GM18517 (cell line): ENCODE measurements at regions not wholly inside any gene's neighbourhood (a gene's known extent, or its start where the extent isn't known, plus 50 kb on each side); places are given as distances from the start of the nearest gene placed in this dataset.
A peak's percentile ranks its signal among the peaks of the same experiment; 100 is the strongest.
"Not testable (repeated sequence)": the region's sequence is repeated elsewhere in the genome, so short reads cannot be mapped to it uniquely, and the experiment has no call there.

Experiments used
- ATAC-seq: cut with Tn5 transposase; IDR thresholded peaks from one replicate; pipeline ENCODE4 v1.9.1; 2021; ENCODE audit warnings: mild to moderate bottlenecking, moderate library complexity; ENCODE audit not compliant: unreplicated experiment

- not testable (repeated sequence) for ATAC-seq
Observed at GRCh38 chr2:236489083-236489482, 80.5 kb upstream of the ACKR3 start.

- no peak for ATAC-seq
Observed at GRCh38 chr2:236489895-236490404, 79.7 kb upstream of the ACKR3 start.

GRCh38 chr2:236496340-236496739 is 73.3 kb upstream of the ACKR3 start:
- no peak for ATAC-seq

- ATAC-seq, result no peak
Observed at GRCh38 chr2:236498369-236498768, 71.3 kb upstream of the ACKR3 start.

GRCh38 chr2:236499691-236500578 is 69.7 kb upstream of the ACKR3 start:
- no peak for ATAC-seq

- ATAC-seq, result no peak
Observed at GRCh38 chr2:236501026-236501425, 68.6 kb upstream of the ACKR3 start.

- no peak for ATAC-seq
Observed at GRCh38 chr2:236501531-236501930, 68.1 kb upstream of the ACKR3 start.

GRCh38 chr2:236503100-236503499 is 66.5 kb upstream of the ACKR3 start:
- ATAC-seq, result no peak

- no peak for ATAC-seq
Observed at GRCh38 chr2:236503583-236503982, 66.0 kb upstream of the ACKR3 start.

GRCh38 chr2:236505041-236505440 is 64.6 kb upstream of the ACKR3 start:
- no peak for ATAC-seq

- no peak for ATAC-seq
Observed at GRCh38 chr2:236505648-236506047, 64.0 kb upstream of the ACKR3 start.

- ATAC-seq, result no peak
Observed at GRCh38 chr2:236507393-236508085, 62.1 kb upstream of the ACKR3 start.

- ATAC-seq, result no peak
Observed at GRCh38 chr2:236508466-236508865, 61.2 kb upstream of the ACKR3 start.

GRCh38 chr2:236510034-236510433 is 59.6 kb upstream of the ACKR3 start:
- ATAC-seq, result no peak

- ATAC-seq, result no peak
Observed at GRCh38 chr2:236511266-236511665, 58.4 kb upstream of the ACKR3 start.

- ATAC-seq, result no peak
Observed at GRCh38 chr2:236512267-236512666, 57.4 kb upstream of the ACKR3 start.

- peak; percentile 52 for ATAC-seq
Observed at GRCh38 chr2:236512902-236513435, 56.7 kb upstream of the ACKR3 start.

- ATAC-seq, result no peak
Observed at GRCh38 chr2:236513956-236514355, 55.7 kb upstream of the ACKR3 start.

- ATAC-seq, result no peak
Observed at GRCh38 chr2:236516708-236517107, 52.9 kb upstream of the ACKR3 start.

- ATAC-seq, result no peak
Observed at GRCh38 chr2:236517251-236518031, 52.2 kb upstream of the ACKR3 start.
